A549 (cell line): ENCODE measurements at regions not wholly inside any gene's neighbourhood (a gene's known extent, or its start where the extent isn't known, plus 50 kb on each side); places are given as distances from the start of the nearest gene placed in this dataset.

ENCODE experiments used
- ATAC-seq, 2 experiments: fragments of 200-7000 bp in 1 of 2; fragments of >200 bp in 1 of 2; cut with Nextera tagmentation in 1 of 2; cut with Tn5 transposase in 1 of 2; 3 replicates each; pipeline versions ENCODE4 v1.8.0 to v1.9.1; 2018 to 2020; ENCODE audit warnings: mild to moderate bottlenecking in 1 of 2, moderate library complexity in 1 of 2
- CTCF ChIA-PET: fragments of 300-600 bp; sonication (Branson Sonifier 250); formaldehyde crosslinking; extraction: SDS; loops from one replicate; lab custom pipeline; 2021; ENCODE audit warnings: antibody characterized with exemption, inconsistent platforms; lab: Yijun Ruan, JAX
- POLR2A ChIA-PET: fragments of 350-600 bp; formaldehyde crosslinking; extraction: SDS; loops from one replicate; lab custom pipeline; 2021; ENCODE audit warnings: antibody characterized with exemption, inconsistent platforms; lab: Yijun Ruan, JAX
- DNase-seq, 2 experiments: peaks; one replicate each; pipeline versions ENCODE4 v3.0.0 to v3.0.0-alpha.2; 2011 to 2016; ENCODE audit warnings: low read depth in 1 of 2, low spot score in 1 of 2
- FAIRE-seq: peaks from 2 replicates; lab custom pipeline; 2011; peaks lifted over from hg19 to GRCh38; lab: Jason Lieb, UNC
- H3K27ac ChIP-seq, 2 experiments: fragments of >200 bp; sonication (Bioruptor Twin); formaldehyde crosslinking; 3 replicates each; pipeline ENCODE4 v1.5.1; 2016 to 2017
- H3K4me1 ChIP-seq: fragments of >200 bp; sonication (Bioruptor Twin); formaldehyde crosslinking; 3 replicates; pipeline ENCODE4 v1.6.1; 2016
- H3K4me2 ChIP-seq: fragments of >200 bp; sonication (Bioruptor Twin); formaldehyde crosslinking; 3 replicates; pipeline ENCODE4 v1.6.1; 2016
- H3K4me3 ChIP-seq: fragments of >200 bp; sonication (Bioruptor Twin); formaldehyde crosslinking; 3 replicates; pipeline ENCODE4 v1.5.1; 2016
- H3K9me3 ChIP-seq: fragments of >200 bp; sonication (Bioruptor Twin); formaldehyde crosslinking; 3 replicates; pipeline ENCODE4 v1.6.1; 2016
- BHLHE40 ChIP-seq: IDR thresholded peaks from 2 replicates; pipeline ENCODE4 v1.6.1; 2012; ENCODE audit warnings: low read depth, low read length, inconsistent platforms
- CBX2 ChIP-seq: fragments of 200-600 bp; sonication (generic); IDR thresholded peaks from 2 replicates; pipeline ENCODE4 v1.6.1; 2016; ENCODE audit warnings: low read depth, mild to moderate bottlenecking, borderline replicate concordance
- CBX8 ChIP-seq: fragments of 200-600 bp; sonication (generic); IDR thresholded peaks from 2 replicates; pipeline ENCODE4 v1.6.1; 2016
- CHD2 ChIP-seq: fragments of 150-350 bp; IDR thresholded peaks from 2 replicates; pipeline ENCODE4 v1.6.1; 2014; ENCODE audit warnings: low read length; ENCODE audit not compliant: partially characterized antibody
- CHD4 ChIP-seq: fragments of 200-600 bp; sonication (generic); IDR thresholded peaks from 2 replicates; pipeline ENCODE4 v1.6.1; 2016; ENCODE audit warnings: antibody characterized with exemption, mild to moderate bottlenecking, borderline replicate concordance
- EHF ChIP-seq: fragments of 250-450 bp; sonication (Bioruptor Pico); IDR thresholded peaks from 2 replicates; pipeline ENCODE4 v1.5.0; 2020; ENCODE audit warnings: mild to moderate bottlenecking
- EHMT2 ChIP-seq: fragments of 200-600 bp; sonication (generic); IDR thresholded peaks from 2 replicates; pipeline ENCODE4 v1.6.1; 2016; ENCODE audit warnings: antibody characterized with exemption, low read depth, mild to moderate bottlenecking, moderate library complexity
- ELK1 ChIP-seq: fragments of 150-350 bp; IDR thresholded peaks from 2 replicates; pipeline ENCODE4 v1.6.1; 2014; ENCODE audit warnings: low read depth, mild to moderate bottlenecking, low read length
- EP300 ChIP-seq, 2 experiments: fragments of >200 bp; sonication (Bioruptor Twin); formaldehyde crosslinking; IDR thresholded peaks; 2 replicates in 1 of 2; 3 replicates in 1 of 2; pipeline ENCODE4 v1.6.1; 2016 to 2017
- FOSB ChIP-seq: fragments of 250-450 bp; sonication (Bioruptor Pico); IDR thresholded peaks from 2 replicates; pipeline ENCODE4 v1.5.0; 2020; ENCODE audit warnings: mild to moderate bottlenecking, moderate library complexity
- FOSL2 ChIP-seq, 2 experiments: fragments of 450-650 bp in 1 of 2; fragments of >200 bp in 1 of 2; sonication (Bioruptor Twin) in 1 of 2; formaldehyde crosslinking; IDR thresholded peaks; 2 replicates each; pipeline versions ENCODE4 v1.5.0 to v1.6.1; 2016 to 2020; ENCODE audit warnings: mild to moderate bottlenecking in 1 of 2, moderate library complexity in 1 of 2
- FOXS1 ChIP-seq: fragments of 250-450 bp; sonication (Bioruptor Pico); IDR thresholded peaks from 2 replicates; pipeline ENCODE4 v1.5.0; 2020; ENCODE audit warnings: mild to moderate bottlenecking, moderate library complexity
- GATA3 ChIP-seq: IDR thresholded peaks from 2 replicates; pipeline ENCODE4 v1.6.1; 2012; ENCODE audit warnings: borderline replicate concordance
- HES2 ChIP-seq: fragments of >200 bp; sonication (Bioruptor Twin); formaldehyde crosslinking; IDR thresholded peaks from 2 replicates; pipeline ENCODE4 v1.6.1; 2016
- HOXB13 ChIP-seq: fragments of 250-450 bp; sonication (Bioruptor Pico); IDR thresholded peaks from 2 replicates; pipeline ENCODE4 v1.5.0; 2020; ENCODE audit warnings: low read depth, mild to moderate bottlenecking, moderate library complexity
- JUNB ChIP-seq: fragments of >200 bp; sonication (Bioruptor Twin); formaldehyde crosslinking; IDR thresholded peaks from 2 replicates; pipeline ENCODE4 v1.6.1; 2016
- KDM1A ChIP-seq: fragments of 200-600 bp; sonication (generic); IDR thresholded peaks from 2 replicates; pipeline ENCODE4 v1.6.1; 2016; ENCODE audit warnings: low read depth, mild to moderate bottlenecking
- KDM5A ChIP-seq: fragments of 200-600 bp; sonication (generic); IDR thresholded peaks from 2 replicates; pipeline ENCODE4 v1.6.1; 2016; ENCODE audit warnings: antibody characterized with exemption, mild to moderate bottlenecking
- MAFK ChIP-seq: fragments of 450-650 bp; IDR thresholded peaks from 2 replicates; pipeline ENCODE4 v1.6.1; 2014; ENCODE audit not compliant: partially characterized antibody
- MAZ ChIP-seq: fragments of 150-350 bp; IDR thresholded peaks from 2 replicates; pipeline ENCODE4 v1.6.1; 2014; ENCODE audit warnings: antibody characterized with exemption, low read depth, low read length, borderline replicate concordance
- NPAS2 ChIP-seq: fragments of 250-450 bp; sonication (Bioruptor Pico); IDR thresholded peaks from 2 replicates; pipeline ENCODE4 v1.8.0; 2022; ENCODE audit warnings: mild to moderate bottlenecking, moderate library complexity, borderline replicate concordance
- NR3C1 ChIP-seq: fragments of >200 bp; sonication (Bioruptor Twin); formaldehyde crosslinking; IDR thresholded peaks from 3 replicates; pipeline ENCODE4 v1.6.1; 2017
- RARB ChIP-seq: fragments of 250-450 bp; sonication (Bioruptor Pico); IDR thresholded peaks from 2 replicates; pipeline ENCODE4 v1.8.0; 2021; ENCODE audit warnings: mild to moderate bottlenecking, moderate library complexity
- RCOR1 ChIP-seq: fragments of 150-350 bp; IDR thresholded peaks from 2 replicates; pipeline ENCODE4 v1.6.1; 2014; ENCODE audit warnings: antibody characterized with exemption, low read length, low read depth
- RFX5 ChIP-seq: fragments of 450-650 bp; IDR thresholded peaks from 2 replicates; pipeline ENCODE4 v1.7.1; 2014; ENCODE audit warnings: antibody characterized with exemption, mild to moderate bottlenecking, moderate library complexity
- RNF2 ChIP-seq: fragments of 200-600 bp; sonication (generic); IDR thresholded peaks from 2 replicates; pipeline ENCODE4 v1.6.1; 2016; ENCODE audit warnings: low read depth, mild to moderate bottlenecking, antibody characterized with exemption, moderate library complexity, borderline replicate concordance
- SREBF2 ChIP-seq: fragments of 450-650 bp; IDR thresholded peaks from 2 replicates; pipeline ENCODE4 v1.6.1; 2014; ENCODE audit warnings: mild to moderate bottlenecking, moderate library complexity
- TFCP2L1 ChIP-seq: fragments of 250-450 bp; sonication (Bioruptor Pico); IDR thresholded peaks from 2 replicates; pipeline ENCODE4 v1.5.0; 2021; ENCODE audit warnings: mild to moderate bottlenecking
- TP53 ChIP-seq: fragments of 250-450 bp; sonication (Bioruptor Pico); IDR thresholded peaks from 2 replicates; pipeline ENCODE4 v1.5.0; 2021; ENCODE audit warnings: mild to moderate bottlenecking, moderate library complexity
- USF2 ChIP-seq: fragments of 450-650 bp; IDR thresholded peaks from 2 replicates; pipeline ENCODE4 v1.6.1; 2014; ENCODE audit warnings: antibody characterized with exemption
- ZFP36 ChIP-seq: fragments of 450-650 bp; IDR thresholded peaks from 2 replicates; pipeline ENCODE4 v1.6.1; 2014; ENCODE audit warnings: borderline replicate concordance; ENCODE audit not compliant: partially characterized antibody
- ZNF302 ChIP-seq: fragments of 250-450 bp; sonication (Bioruptor Pico); IDR thresholded peaks from 2 replicates; pipeline ENCODE4 v1.9.0; 2021; ENCODE audit warnings: inconsistent platforms, mild to moderate bottlenecking, moderate library complexity
- WGBS: methylation state at CpG from one replicate; pipeline ENCODE4 v1.1.6; 2017; ENCODE audit errors: missing lambda C conversion rate; 5-methylcytosine and 5-hydroxymethylcytosine counted together

GRCh38 chr4:83197555-83198235 is 83.2 kb upstream of the PLAC8 start:
- no peak for ATAC-seq
- ChIA-PET CTCF (interaction anchor here (0.7 to 1.3 kb wide), 2 partner anchors 14 to 63 kb away, joined by 3 to 6 read pairs; no protein-coding TSS in a partner anchor), POLR2A (no interaction called here)
- no peak for DNase-seq
- Histone ChIP-seq H3K9me3 (no peaks in the 10 kb centered on the region), H3K4me2 (no peak overlapping the region), H3K4me3 (no peak overlapping the region), H3K4me1 (no peaks in the 10 kb centered on the region), H3K27ac (no peak overlapping the region; a peak in 1 of 6 replicates)
- TF ChIP-seq MAFK = no peak
- TF ChIP-seq EHMT2 = no peak
- no peak for TF ChIP-seq RCOR1
- FAIRE-seq = no peak
- WGBS = 84% methylated on average over 10 of the region's 10 CpGs

- H3K9me3 ChIP-seq = no peaks in the 10 kb centered on the region
- ATAC-seq (no peak), FAIRE-seq (no peak), DNase-seq (no peak)
- TF ChIP-seq KDM1A (no peak), CHD4 (no peak), KDM5A (no peak), FOXS1 (CRISPR knock-in tag) (no peak), RARB (CRISPR knock-in tag) (no peak), EP300 (IDR thresholded peaks at IDR 0.05) (no peak), FOSL2 (IDR thresholded peaks at IDR 0.05) (no peak), FOSL2 (CRISPR knock-in tag; IDR thresholded peaks at IDR 0.05) (no peak), HOXB13 (CRISPR knock-in tag) (no peak), GATA3 (no peak), BHLHE40 (no peak), ZNF302 (no peak), CHD2 (no peak), JUNB (no peak), CBX2 (no peak), EHF (no peak), ELK1 (no peak), EHMT2 (no peak), TFCP2L1 (CRISPR knock-in tag) (no peak), HES2 (no peak)
- no peak overlapping the region for H3K4me2 ChIP-seq
- CTCF ChIA-PET = interaction anchor here (0.7 to 1.3 kb wide), 2 partner anchors 15 to 63 kb away, joined by 3 to 6 read pairs; no protein-coding TSS in a partner anchor
- WGBS = 75% methylated on average over 2 of the region's 2 CpGs
- H3K4me3 ChIP-seq = no peak overlapping the region
- no peaks in the 10 kb centered on the region for H3K4me1 ChIP-seq
- POLR2A ChIA-PET = no interaction called here
- no peak overlapping the region for H3K27ac ChIP-seq
Observed at GRCh38 chr4:83196921-83197320, 82.4 kb upstream of the PLAC8 start.

GRCh38 chr4:83195269-83195668 is 80.7 kb upstream of the PLAC8 start:
- TF ChIP-seq RFX5 = no peak
- TF ChIP-seq MAZ = no peak
- TF ChIP-seq RCOR1 = no peak
- no peak for TF ChIP-seq ZFP36
- no peak for TF ChIP-seq RNF2
- no peak for TF ChIP-seq HES2
- TF ChIP-seq SREBF2 = no peak
- no peak for TF ChIP-seq FOSB (CRISPR knock-in tag)
- no peak for TF ChIP-seq NR3C1
- TF ChIP-seq TP53 (CRISPR knock-in tag) = no peak
- no peak for TF ChIP-seq TFCP2L1 (CRISPR knock-in tag)
- no peak for TF ChIP-seq USF2
- no peak for TF ChIP-seq ELK1
- no peak for TF ChIP-seq NPAS2
- no peak for TF ChIP-seq CBX8
- Histone ChIP-seq H3K27ac (no peak overlapping the region), H3K9me3 (no peaks in the 10 kb centered on the region), H3K4me3 (no peak overlapping the region), H3K4me2 (no peak overlapping the region), H3K4me1 (no peaks in the 10 kb centered on the region)
- ATAC-seq (no peak), DNase-seq (no peak), FAIRE-seq (no peak)
- POLR2A ChIA-PET = no interaction called here
- CTCF ChIA-PET = no interaction called here
- 95% methylated on average over 3 of the region's 3 CpGs for WGBS
